ENCODE measurements at regions not wholly inside any gene's neighbourhood (a gene's known extent, or its start where the extent isn't known, plus 50 kb on each side); places are given as distances from the start of the nearest gene placed in this dataset.

- ATAC-seq (no peak), DNase-seq (ENCODE audit: low read depth, low spot score) (no peak)
- TF ChIP-seq CBX3 (IDR thresholded peaks at IDR 0.05; ENCODE audit: low read depth) (no peak), ZFX (IDR thresholded peaks at IDR 0.05) (no peak), POLR2AphosphoS5 (IDR thresholded peaks at IDR 0.05; ENCODE audit: low read depth, low read length) (no peak), RAD21 (IDR thresholded peaks at IDR 0.05; ENCODE audit: low read depth) (no peak), ELF1 (IDR thresholded peaks at IDR 0.05; ENCODE audit: borderline replicate concordance, low read depth) (no peak), ZNF274 (IDR thresholded peaks at IDR 0.05; ENCODE audit: low read depth, low read length) (no peak), EZH2 (IDR thresholded peaks at IDR 0.05) (no peak), JUND (IDR thresholded peaks at IDR 0.05) (no peak), EZH2phosphoT487 (IDR thresholded peaks at IDR 0.05; ENCODE audit: borderline replicate concordance) (no peak), POLR2A (IDR thresholded peaks at IDR 0.05; ENCODE audit: borderline replicate concordance, extremely low read depth, insufficient read depth, insufficient read length) (no peak), TCF7L2 (IDR thresholded peaks at IDR 0.05; ENCODE audit: borderline replicate concordance, extremely low read depth, insufficient read depth, insufficient read length) (no peak), EGR1 (IDR thresholded peaks at IDR 0.05; ENCODE audit: low read depth) (no peak), ZBTB33 (IDR thresholded peaks at IDR 0.05; ENCODE audit: extremely low read depth, insufficient replicate concordance, low read length) (no peak), FOSL1 (IDR thresholded peaks at IDR 0.05; ENCODE audit: low read depth) (no peak), ATF3 (IDR thresholded peaks at IDR 0.05) (no peak), SRF (IDR thresholded peaks at IDR 0.05; ENCODE audit: low read depth) (no peak)
- Histone ChIP-seq H2AFZ (ENCODE audit: low read depth, low read length, poor library complexity, severe bottlenecking) (no peak overlapping the region), H4K20me1 (ENCODE audit: insufficient read depth) (no peaks in the 10 kb centered on the region), H3K79me2 (ENCODE audit: insufficient read depth, low read length) (no peaks in the 10 kb centered on the region), H3K9me2 (ENCODE audit: insufficient read depth) (no peaks in the 10 kb centered on the region), H3K36me3 (ENCODE audit: control insufficient read depth in 1 of 2, insufficient read depth in 2 of 2, low read length in 2 of 2) (no peaks in the 10 kb centered on the region), H3K9ac (ENCODE audit: low read length) (no peak overlapping the region), H3K9me3 (ENCODE audit: control insufficient read depth in 1 of 2, insufficient read depth in 1 of 2, low read depth in 1 of 2, low read length in 2 of 2) (0 out of 4 replicates have a peak, but pooled peaks cover 0 to 8% of the 10 kb centered on the region in 2 experiments), H3K4me3 (replicated peaks in 1 of 2; ENCODE audit: low read depth in 1 of 2, low read length in 2 of 2) (no peak overlapping the region), H3K27me3 (ENCODE audit: insufficient read depth, low read length) (no peaks in the 10 kb centered on the region), H3K4me1 (ENCODE audit: control insufficient read depth in 1 of 2, insufficient read depth in 2 of 2, low read length in 2 of 2) (peaks cover 3 to 21% of the 10 kb centered on the region in 2 experiments), H3K4me2 (ENCODE audit: low read length) (no peak overlapping the region), H3K27ac (ENCODE audit: low read depth, low read length) (no peak overlapping the region)
- ChIA-PET RAD21 (ENCODE audit: low non-redundant PET in 1 of 2, low total read pairs in 2 of 2, uncharacterized antibody in 2 of 2, unreplicated experiment in 2 of 2) (no interaction called here), POLR2A (no interaction called here), CTCF (no interaction called here)
- intact Hi-C loops (cut with micrococcal nuclease) = no loop called here
- BruUV-seq (replicated peaks) = no TSS peak
Measured at GRCh38 chr1:193325042-193325441, 138.6 kb upstream of the B3GALT2 start.

Measured in HCT116 (cell line).